ENCODE measurements at regions not wholly inside any gene's neighbourhood (a gene's known extent, or its start where the extent isn't known, plus 50 kb on each side); places are given as distances from the start of the nearest gene placed in this dataset.

- TF ChIP-seq YY1 (IDR thresholded peaks at IDR 0.05; ENCODE audit: insufficient read depth, insufficient read length) (no peak), SUZ12 (IDR thresholded peaks at IDR 0.05; ENCODE audit: extremely low read depth, insufficient read depth, insufficient read length) (no peak), ZNF274 (IDR thresholded peaks at IDR 0.05; ENCODE audit: low read depth, low read length) (no peak)
These were observed 64.4 kb upstream of the NHSL1 start for GRCh38 chr6:138563650-138564049.

All from NT2/D1 (cell line).